Liver (tissue), 8 donors: ENCODE measurements at regions not wholly inside any gene's neighbourhood (a gene's known extent, or its start where the extent isn't known, plus 50 kb on each side); places are given as distances from the start of the nearest gene placed in this dataset.

Source experiments
- DNase-seq: peaks from one replicate; pipeline ENCODE4 v3.0.0-alpha.2; 2017; ENCODE audit warnings: low spot score
- H3K27ac ChIP-seq, 2 donors: one replicate each; pipeline ENCODE4 v1.7.0; 2013; ENCODE audit warnings: inconsistent platforms in 2 of 2, low read length in 2 of 2, control low read depth in 1 of 2, low read depth in 1 of 2, mild to moderate bottlenecking in 1 of 2
- H3K27me3 ChIP-seq, 4 donors: one replicate each; pipeline versions ENCODE4 v1.6.1 to v1.7.0; 2013; ENCODE audit warnings: low read length in 3 of 4, inconsistent platforms in 1 of 4, mild to moderate bottlenecking in 1 of 4, moderate library complexity in 1 of 4; ENCODE audit not compliant: control insufficient read depth in 4 of 4, insufficient read depth in 4 of 4
- H3K36me3 ChIP-seq, 4 donors: one replicate each; pipeline versions ENCODE4 v1.6.1 to v1.7.0; 2013; ENCODE audit warnings: low read length in 3 of 4, mild to moderate bottlenecking in 3 of 4, low read depth in 1 of 4, moderate library complexity in 1 of 4; ENCODE audit not compliant: control insufficient read depth in 4 of 4, insufficient read depth in 3 of 4
- H3K4me1 ChIP-seq, 4 donors: one replicate each; pipeline versions ENCODE4 v1.6.1 to v1.7.0; 2013; ENCODE audit warnings: low read length in 3 of 4, mild to moderate bottlenecking in 3 of 4, moderate library complexity in 1 of 4; ENCODE audit not compliant: control insufficient read depth in 4 of 4, insufficient read depth in 4 of 4
- H3K4me3 ChIP-seq, 3 donors: one replicate each; pipeline versions ENCODE4 v1.6.1 to v1.7.0; 2013; ENCODE audit warnings: low read length in 3 of 3, control low read depth in 1 of 3, low read depth in 1 of 3, mild to moderate bottlenecking in 1 of 3
- H3K9ac ChIP-seq, 2 donors: one replicate each; pipeline ENCODE4 v1.7.0; 2013; ENCODE audit warnings: low read length in 2 of 2, mild to moderate bottlenecking in 2 of 2, moderate library complexity in 2 of 2, control low read depth in 1 of 2, low read depth in 1 of 2
- H3K9me3 ChIP-seq, 4 donors: one replicate each; pipeline versions ENCODE4 v1.6.1 to v1.7.0; 2013; ENCODE audit warnings: low read length in 3 of 4; ENCODE audit not compliant: control insufficient read depth in 4 of 4
- EGR1 ChIP-seq, 2 donors: IDR thresholded peaks; 2 replicates each; pipeline ENCODE4 v1.6.1; 2016 to 2018; ENCODE audit warnings: antibody characterized with exemption in 2 of 2, low read depth in 2 of 2
- FOXA2 ChIP-seq: IDR thresholded peaks from 2 replicates; pipeline ENCODE4 v1.6.1; 2016; ENCODE audit warnings: antibody characterized with exemption
- GABPA ChIP-seq, 2 donors: IDR thresholded peaks in 1 of 2; conservative IDR thresholded peaks in 1 of 2; 2 replicates each; pipeline ENCODE4 v1.6.1; 2016; ENCODE audit warnings: antibody characterized with exemption in 2 of 2, mild to moderate bottlenecking in 1 of 2, moderate library complexity in 1 of 2
- HNF4A ChIP-seq, 2 donors: conservative IDR thresholded peaks; 2 replicates each; pipeline ENCODE4 v1.6.1; 2016; ENCODE audit warnings: antibody characterized with exemption in 2 of 2, mild to moderate bottlenecking in 2 of 2
- HNF4G ChIP-seq: IDR thresholded peaks from 2 replicates; pipeline ENCODE4 v1.6.1; 2016; ENCODE audit warnings: antibody characterized with exemption
- JUND ChIP-seq, 2 donors: IDR thresholded peaks; 2 replicates each; pipeline ENCODE4 v1.6.1; 2016; ENCODE audit warnings: antibody characterized with exemption in 2 of 2
- NR2F2 ChIP-seq: IDR thresholded peaks from 2 replicates; pipeline ENCODE4 v1.6.1; 2016; ENCODE audit warnings: antibody characterized with exemption
- RAD21 ChIP-seq, 2 donors: IDR thresholded peaks; 2 replicates each; pipeline ENCODE4 v1.6.1; 2016; ENCODE audit warnings: antibody characterized with exemption in 2 of 2, mild to moderate bottlenecking in 2 of 2
- RXRA ChIP-seq, 2 donors: IDR thresholded peaks; 2 replicates each; pipeline ENCODE4 v1.6.1; 2017 to 2018; ENCODE audit warnings: antibody characterized with exemption in 2 of 2, mild to moderate bottlenecking in 1 of 2
- SP1 ChIP-seq: IDR thresholded peaks from 2 replicates; pipeline ENCODE4 v1.6.1; 2018; ENCODE audit warnings: antibody characterized with exemption, mild to moderate bottlenecking
- TAF1 ChIP-seq: conservative IDR thresholded peaks from 2 replicates; pipeline ENCODE4 v1.6.1; 2016; ENCODE audit warnings: antibody characterized with exemption, mild to moderate bottlenecking
- YY1 ChIP-seq: IDR thresholded peaks from 2 replicates; pipeline ENCODE4 v1.6.1; 2016; ENCODE audit warnings: antibody characterized with exemption, mild to moderate bottlenecking
- WGBS: extraction: QIAGEN DNeasy Blood & Tissue Kit; methylation state at CpG from one replicate; pipeline ENCODE4 v1.1.7; 2013; 5-methylcytosine and 5-hydroxymethylcytosine counted together
- TF ChIP-seq, protein P1 (sequence below): IDR thresholded peaks from 2 replicates; pipeline ENCODE4 v1.6.1; 2016; ENCODE audit warnings: antibody characterized with exemption
- TF ChIP-seq, protein P2 (sequence below): fragments of 150-350 bp; IDR thresholded peaks from 2 replicates; pipeline ENCODE4 v1.5.1; 2017; ENCODE audit warnings: improper control_type of control experiment, low read depth, low read length; ENCODE audit not compliant: missing input control
- TF ChIP-seq, protein P3 (sequence below): IDR thresholded peaks from 2 replicates; pipeline ENCODE4 v1.6.1; 2016; ENCODE audit warnings: antibody characterized with exemption
- TF ChIP-seq, protein P4 (sequence below): IDR thresholded peaks from 2 replicates; pipeline ENCODE4 v1.6.1; 2016; ENCODE audit warnings: antibody characterized with exemption, mild to moderate bottlenecking
- TF ChIP-seq, protein P5 (sequence below): IDR thresholded peaks from 2 replicates; pipeline ENCODE4 v1.6.1; 2016; ENCODE audit warnings: antibody characterized with exemption
- donor health status: healthy.
- donor health status: healthy.
- donor health status: healthy.
- donor health status: healthy.
- donor health status: healthy.

DNA sequence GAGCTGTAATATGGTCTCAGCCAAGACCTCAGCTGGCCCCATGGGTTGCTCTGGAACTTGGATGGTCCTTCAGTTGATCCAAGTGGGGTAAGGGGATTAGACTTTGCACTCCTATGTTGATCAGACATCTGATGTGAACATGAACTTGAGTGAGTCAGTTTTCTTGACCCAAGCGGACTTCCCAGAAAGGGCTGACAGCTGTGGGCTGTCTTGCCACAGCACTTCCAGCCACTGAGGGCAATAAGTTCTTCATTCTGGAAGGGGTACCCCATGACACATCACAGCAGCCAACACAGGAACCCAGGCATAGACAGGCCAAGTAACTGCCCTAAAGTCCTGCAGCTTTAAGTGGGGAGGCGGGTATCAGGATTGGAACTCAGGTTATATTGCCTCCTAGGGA is 93.9 kb upstream of the USP24 start:
- Histone ChIP-seq H3K27ac (no peak overlapping the region), H3K27me3 (no peaks in the 10 kb centered on the region), H3K36me3 (no peaks in the 10 kb centered on the region), H3K4me1 (no peaks in the 10 kb centered on the region), H3K4me3 (no peak overlapping the region), H3K9ac (no peak overlapping the region), H3K9me3 (no peaks in the 10 kb centered on the region)
- WGBS, result 93% methylated on average over 2 of the region's 2 CpGs
- no peak for TF ChIP-seq JUND (IDR thresholded peaks at IDR 0.05)
- TF ChIP-seq, protein P1, sequence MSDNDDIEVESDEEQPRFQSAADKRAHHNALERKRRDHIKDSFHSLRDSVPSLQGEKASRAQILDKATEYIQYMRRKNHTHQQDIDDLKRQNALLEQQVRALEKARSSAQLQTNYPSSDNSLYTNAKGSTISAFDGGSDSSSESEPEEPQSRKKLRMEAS, result no peak
- TF ChIP-seq TAF1, result no peak
- TF ChIP-seq, protein P2, sequence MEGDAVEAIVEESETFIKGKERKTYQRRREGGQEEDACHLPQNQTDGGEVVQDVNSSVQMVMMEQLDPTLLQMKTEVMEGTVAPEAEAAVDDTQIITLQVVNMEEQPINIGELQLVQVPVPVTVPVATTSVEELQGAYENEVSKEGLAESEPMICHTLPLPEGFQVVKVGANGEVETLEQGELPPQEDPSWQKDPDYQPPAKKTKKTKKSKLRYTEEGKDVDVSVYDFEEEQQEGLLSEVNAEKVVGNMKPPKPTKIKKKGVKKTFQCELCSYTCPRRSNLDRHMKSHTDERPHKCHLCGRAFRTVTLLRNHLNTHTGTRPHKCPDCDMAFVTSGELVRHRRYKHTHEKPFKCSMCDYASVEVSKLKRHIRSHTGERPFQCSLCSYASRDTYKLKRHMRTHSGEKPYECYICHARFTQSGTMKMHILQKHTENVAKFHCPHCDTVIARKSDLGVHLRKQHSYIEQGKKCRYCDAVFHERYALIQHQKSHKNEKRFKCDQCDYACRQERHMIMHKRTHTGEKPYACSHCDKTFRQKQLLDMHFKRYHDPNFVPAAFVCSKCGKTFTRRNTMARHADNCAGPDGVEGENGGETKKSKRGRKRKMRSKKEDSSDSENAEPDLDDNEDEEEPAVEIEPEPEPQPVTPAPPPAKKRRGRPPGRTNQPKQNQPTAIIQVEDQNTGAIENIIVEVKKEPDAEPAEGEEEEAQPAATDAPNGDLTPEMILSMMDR, result no peak
- no peak for TF ChIP-seq NR2F2
- DNase-seq, result no peak

DNA sequence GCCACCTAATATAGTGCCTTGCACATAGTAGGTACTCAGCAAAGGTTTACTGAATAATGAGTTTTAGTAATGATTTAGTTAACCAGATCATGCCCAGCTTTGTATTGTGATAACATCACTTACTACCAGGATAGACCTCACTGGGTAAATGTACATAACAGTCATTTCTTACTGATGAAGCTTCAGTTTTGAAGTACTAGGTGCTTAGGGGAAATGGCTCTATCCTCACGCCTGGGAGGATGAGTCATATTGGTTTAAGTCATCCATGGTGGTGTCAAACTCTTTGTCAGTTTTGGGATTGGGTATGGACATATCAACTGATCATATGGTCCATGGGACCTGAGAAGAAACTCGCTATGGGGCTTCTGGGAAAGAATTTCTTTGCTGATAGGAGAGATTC is 90.6 kb upstream of the USP24 start:
- no peak for DNase-seq

More for the DNA sequence above, 90.6 kb upstream of the USP24 start:
- Histone ChIP-seq H3K9me3 (no peaks in the 10 kb centered on the region), H3K4me1 (no peaks in the 10 kb centered on the region), H3K27ac (no peak overlapping the region), H3K27me3 (no peaks in the 10 kb centered on the region), H3K9ac (no peak overlapping the region), H3K4me3 (no peak overlapping the region), H3K36me3 (no peaks in the 10 kb centered on the region)
- 69% methylated on average over 2 of the region's 2 CpGs for WGBS
- no peak for TF ChIP-seq RXRA (IDR thresholded peaks at IDR 0.05)
- no peak for TF ChIP-seq GABPA (IDR thresholded peaks at IDR 0.05 in 1 of 2, conservative IDR thresholded peaks at IDR 0.05 in 1 of 2)
- TF ChIP-seq NR2F2, result no peak
- TF ChIP-seq YY1, result no peak
- TF ChIP-seq, protein P3, sequence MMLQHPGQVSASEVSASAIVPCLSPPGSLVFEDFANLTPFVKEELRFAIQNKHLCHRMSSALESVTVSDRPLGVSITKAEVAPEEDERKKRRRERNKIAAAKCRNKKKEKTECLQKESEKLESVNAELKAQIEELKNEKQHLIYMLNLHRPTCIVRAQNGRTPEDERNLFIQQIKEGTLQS, result no peak
- no peak for TF ChIP-seq JUND (IDR thresholded peaks at IDR 0.05)
- no peak for TF ChIP-seq HNF4A (conservative IDR thresholded peaks at IDR 0.05)
- TF ChIP-seq, protein P2, result no peak
- TF ChIP-seq TAF1, result no peak
- no peak for TF ChIP-seq EGR1 (IDR thresholded peaks at IDR 0.05; ENCODE audit: low read depth in 2 of 2)
- TF ChIP-seq, protein P4, sequence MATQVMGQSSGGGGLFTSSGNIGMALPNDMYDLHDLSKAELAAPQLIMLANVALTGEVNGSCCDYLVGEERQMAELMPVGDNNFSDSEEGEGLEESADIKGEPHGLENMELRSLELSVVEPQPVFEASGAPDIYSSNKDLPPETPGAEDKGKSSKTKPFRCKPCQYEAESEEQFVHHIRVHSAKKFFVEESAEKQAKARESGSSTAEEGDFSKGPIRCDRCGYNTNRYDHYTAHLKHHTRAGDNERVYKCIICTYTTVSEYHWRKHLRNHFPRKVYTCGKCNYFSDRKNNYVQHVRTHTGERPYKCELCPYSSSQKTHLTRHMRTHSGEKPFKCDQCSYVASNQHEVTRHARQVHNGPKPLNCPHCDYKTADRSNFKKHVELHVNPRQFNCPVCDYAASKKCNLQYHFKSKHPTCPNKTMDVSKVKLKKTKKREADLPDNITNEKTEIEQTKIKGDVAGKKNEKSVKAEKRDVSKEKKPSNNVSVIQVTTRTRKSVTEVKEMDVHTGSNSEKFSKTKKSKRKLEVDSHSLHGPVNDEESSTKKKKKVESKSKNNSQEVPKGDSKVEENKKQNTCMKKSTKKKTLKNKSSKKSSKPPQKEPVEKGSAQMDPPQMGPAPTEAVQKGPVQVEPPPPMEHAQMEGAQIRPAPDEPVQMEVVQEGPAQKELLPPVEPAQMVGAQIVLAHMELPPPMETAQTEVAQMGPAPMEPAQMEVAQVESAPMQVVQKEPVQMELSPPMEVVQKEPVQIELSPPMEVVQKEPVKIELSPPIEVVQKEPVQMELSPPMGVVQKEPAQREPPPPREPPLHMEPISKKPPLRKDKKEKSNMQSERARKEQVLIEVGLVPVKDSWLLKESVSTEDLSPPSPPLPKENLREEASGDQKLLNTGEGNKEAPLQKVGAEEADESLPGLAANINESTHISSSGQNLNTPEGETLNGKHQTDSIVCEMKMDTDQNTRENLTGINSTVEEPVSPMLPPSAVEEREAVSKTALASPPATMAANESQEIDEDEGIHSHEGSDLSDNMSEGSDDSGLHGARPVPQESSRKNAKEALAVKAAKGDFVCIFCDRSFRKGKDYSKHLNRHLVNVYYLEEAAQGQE, result no peak
- TF ChIP-seq HNF4G, result no peak
- TF ChIP-seq SP1, result no peak
- no peak for TF ChIP-seq FOXA2
- TF ChIP-seq, protein P5, sequence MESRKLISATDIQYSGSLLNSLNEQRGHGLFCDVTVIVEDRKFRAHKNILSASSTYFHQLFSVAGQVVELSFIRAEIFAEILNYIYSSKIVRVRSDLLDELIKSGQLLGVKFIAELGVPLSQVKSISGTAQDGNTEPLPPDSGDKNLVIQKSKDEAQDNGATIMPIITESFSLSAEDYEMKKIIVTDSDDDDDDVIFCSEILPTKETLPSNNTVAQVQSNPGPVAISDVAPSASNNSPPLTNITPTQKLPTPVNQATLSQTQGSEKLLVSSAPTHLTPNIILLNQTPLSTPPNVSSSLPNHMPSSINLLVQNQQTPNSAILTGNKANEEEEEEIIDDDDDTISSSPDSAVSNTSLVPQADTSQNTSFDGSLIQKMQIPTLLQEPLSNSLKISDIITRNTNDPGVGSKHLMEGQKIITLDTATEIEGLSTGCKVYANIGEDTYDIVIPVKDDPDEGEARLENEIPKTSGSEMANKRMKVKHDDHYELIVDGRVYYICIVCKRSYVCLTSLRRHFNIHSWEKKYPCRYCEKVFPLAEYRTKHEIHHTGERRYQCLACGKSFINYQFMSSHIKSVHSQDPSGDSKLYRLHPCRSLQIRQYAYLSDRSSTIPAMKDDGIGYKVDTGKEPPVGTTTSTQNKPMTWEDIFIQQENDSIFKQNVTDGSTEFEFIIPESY, result no peak
- TF ChIP-seq RAD21 (IDR thresholded peaks at IDR 0.05), result no peak
